Common myeloid progenitor, CD34-positive (primary cell): ENCODE measurements at regions not wholly inside any gene's neighbourhood (a gene's known extent, or its start where the extent isn't known, plus 50 kb on each side); places are given as distances from the start of the nearest gene placed in this dataset.

Source experiments
- CTCF ChIA-PET: fragments of 350-600 bp; sonication (Branson Sonifier 250); formaldehyde crosslinking; loops from one replicate; lab custom pipeline; 2021; ENCODE audit warnings: antibody characterized with exemption; lab: Charles Lee
- POLR2A ChIA-PET: fragments of 350-600 bp; sonication (Branson Sonifier 250); formaldehyde crosslinking; loops from one replicate; lab custom pipeline; 2021; ENCODE audit warnings: antibody characterized with exemption; lab: Charles Lee
- DNase-seq, 3 donors: peaks; one replicate each; pipeline versions ENCODE4 v3.0.0 to v3.0.0-alpha.2; 2013
- H3K27ac ChIP-seq, 2 experiments: 1 replicate in 1 of 2; 2 replicates in 1 of 2; pipeline ENCODE4 v1.7.0; 2013; ENCODE audit warnings: inconsistent platforms in 2 of 2, low read length in 2 of 2, mild to moderate bottlenecking in 2 of 2, low read depth in 1 of 2, moderate library complexity in 1 of 2; ENCODE audit not compliant: severe bottlenecking in 2 of 2, insufficient read depth in 1 of 2, poor library complexity in 1 of 2
- H3K27me3 ChIP-seq, 5 experiments: replicated peaks in 2 of 5; 1 replicate in 3 of 5; 2 replicates in 2 of 5; pipeline versions ENCODE4 v1.6.1 to v1.7.0; 2013; ENCODE audit warnings: low read length in 4 of 5, mild to moderate bottlenecking in 2 of 5, moderate library complexity in 2 of 5, inconsistent platforms in 1 of 5; ENCODE audit not compliant: insufficient read depth in 5 of 5, control insufficient read depth in 4 of 5
- H3K36me3 ChIP-seq, 4 experiments: 1 replicate in 2 of 4; 2 replicates in 2 of 4; pipeline versions ENCODE4 v1.6.1 to v1.7.0; 2013; ENCODE audit warnings: low read length in 3 of 4, control low read depth in 1 of 4, mild to moderate bottlenecking in 1 of 4; ENCODE audit not compliant: control insufficient read depth in 4 of 4, insufficient read depth in 4 of 4
- H3K4me1 ChIP-seq, 4 experiments: 1 replicate in 3 of 4; 2 replicates in 1 of 4; pipeline versions ENCODE4 v1.6.1 to v1.7.1; 2013; ENCODE audit warnings: low read length in 3 of 4, mild to moderate bottlenecking in 3 of 4, control low read depth in 1 of 4, inconsistent platforms in 1 of 4, moderate library complexity in 1 of 4; ENCODE audit not compliant: control insufficient read depth in 4 of 4, insufficient read depth in 4 of 4; ENCODE audit errors: control extremely low read depth in 1 of 4
- H3K4me3 ChIP-seq, 7 experiments: 1 replicate in 4 of 7; 2 replicates in 3 of 7; pipeline versions ENCODE4 v1.5.1 to v1.7.0; 2013; ENCODE audit warnings: mild to moderate bottlenecking in 7 of 7, low read length in 6 of 7, moderate library complexity in 6 of 7, inconsistent platforms in 2 of 7, low read depth in 2 of 7, control low read depth in 1 of 7; ENCODE audit not compliant: insufficient read depth in 4 of 7, control insufficient read depth in 1 of 7; ENCODE audit errors: extremely low read depth in 1 of 7
- H3K9me3 ChIP-seq, 5 experiments: 1 replicate in 4 of 5; 2 replicates in 1 of 5; pipeline versions ENCODE4 v1.6.1 to v1.7.1; 2013; ENCODE audit warnings: low read length in 4 of 5, mild to moderate bottlenecking in 2 of 5, inconsistent platforms in 1 of 5, low read depth in 1 of 5, moderate library complexity in 1 of 5; ENCODE audit not compliant: control insufficient read depth in 4 of 5, insufficient read depth in 2 of 5; ENCODE audit errors: control extremely low read depth in 1 of 5
- WGBS: methylation state at CpG from one replicate; pipeline ENCODE4 v1.1.5; 2013; ENCODE audit not compliant: insufficient coverage; 5-methylcytosine and 5-hydroxymethylcytosine counted together

DNA sequence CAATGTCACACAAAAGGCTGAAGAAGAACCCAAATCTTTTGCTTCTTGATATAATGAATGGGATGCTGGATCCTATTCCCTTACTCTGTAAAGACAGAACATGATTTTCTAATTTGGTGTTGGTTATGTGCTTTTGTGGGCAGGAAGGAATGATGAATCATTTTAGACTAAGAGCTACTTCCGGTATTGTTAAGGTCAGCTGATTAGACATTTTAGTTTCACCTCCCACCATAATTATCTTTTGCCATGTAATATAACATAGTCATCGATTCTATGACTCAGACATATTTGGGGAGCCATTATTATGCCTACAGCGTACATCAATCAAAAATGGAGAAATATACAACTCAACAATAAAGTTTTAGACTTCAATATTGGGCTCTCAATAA lies 265.3 kb downstream of the ZNF674 start:
- no peak overlapping the region for H3K4me3 ChIP-seq
- no peaks in the 10 kb centered on the region for H3K27me3 ChIP-seq
- no CpG with 5 or more reads among the region's 3 CpGs for WGBS
- no peaks in the 10 kb centered on the region for H3K36me3 ChIP-seq
- peaks cover 10 to 15% (median 13%) of the 10 kb centered on the region in 4 experiments for H3K4me1 ChIP-seq
- DNase-seq = peak; percentile 51 to 81 (median 66)
- POLR2A ChIA-PET = interaction anchor here (0.6 kb wide), 1 partner anchor 429 kb away, joined by 3 read pairs; no protein-coding TSS in a partner anchor
- peaks cover 0 to 2% (median 0%) of the 10 kb centered on the region in 5 experiments for H3K9me3 ChIP-seq
- H3K27ac ChIP-seq = no peak overlapping the region
- CTCF ChIA-PET = no interaction called here

DNA sequence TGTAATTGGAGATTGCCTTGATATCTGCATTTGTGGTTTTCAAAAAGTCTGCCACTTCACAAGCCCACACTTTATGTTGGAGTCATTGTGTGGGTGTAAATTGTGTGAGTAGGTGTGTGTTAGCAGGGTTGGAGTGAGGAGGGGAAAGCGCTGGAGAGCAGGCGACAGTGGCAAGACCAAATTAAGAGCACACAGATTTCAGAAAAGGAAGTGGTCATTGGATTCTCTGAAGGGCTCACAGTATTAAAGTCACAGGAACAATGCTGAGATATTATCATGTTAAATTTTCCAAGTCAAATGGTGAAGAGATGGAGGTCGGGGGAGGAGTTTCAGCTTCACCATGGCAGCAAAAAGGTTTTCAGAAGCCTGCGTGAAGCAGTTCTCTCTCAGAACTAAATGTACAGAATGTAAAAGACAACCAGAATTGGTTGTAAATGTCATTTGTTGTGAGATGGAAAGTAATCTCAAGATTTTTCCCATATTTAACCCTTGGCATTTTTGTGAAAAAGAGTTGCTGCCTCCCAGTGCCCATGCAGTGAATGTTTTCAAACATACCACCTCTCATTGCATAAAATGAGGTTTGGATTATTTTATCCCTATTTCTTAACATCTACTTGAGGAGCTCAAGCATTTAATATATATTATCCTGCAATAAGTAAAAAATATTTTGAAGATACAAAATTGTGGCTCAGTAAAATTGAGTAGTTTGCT lies 265.9 kb downstream of the ZNF674 start:
- Histone ChIP-seq H3K4me3 (peak overlapping the region in 1 of 7 experiments; percentile 16), H3K27me3 (no peaks in the 10 kb centered on the region), H3K4me1 (peaks cover 10 to 15% (median 13%) of the 10 kb centered on the region in 4 experiments), H3K36me3 (no peaks in the 10 kb centered on the region), H3K27ac (no peak overlapping the region), H3K9me3 (peaks cover 0 to 2% (median 0%) of the 10 kb centered on the region in 5 experiments)
- POLR2A ChIA-PET = no interaction called here
- CTCF ChIA-PET = no interaction called here
- DNase-seq = peak in 2 of 3 donors; percentile 23 to 49
- 5% methylated on average over 2 of the region's 4 CpGs for WGBS

DNA sequence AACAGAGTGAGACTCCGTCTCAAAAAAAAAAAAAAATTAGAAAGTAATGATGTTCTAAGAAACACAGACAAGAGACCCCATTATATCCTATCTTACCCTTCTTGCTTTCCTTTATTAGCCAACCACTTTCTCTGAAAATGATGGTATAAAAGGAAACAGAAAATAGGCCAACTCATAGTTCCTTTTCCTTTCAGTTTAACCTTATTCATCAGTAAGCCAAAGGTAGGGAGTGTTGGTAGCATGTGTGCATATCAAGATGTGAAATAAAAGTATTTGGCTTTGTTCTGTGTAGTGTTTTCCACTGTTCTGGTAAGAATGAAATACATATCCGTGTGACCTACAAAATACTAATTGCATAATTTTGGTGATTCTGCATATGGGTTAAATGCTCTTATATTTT lies 266.6 kb downstream of the ZNF674 start:
- Histone ChIP-seq H3K9me3 (no peaks in the 10 kb centered on the region), H3K4me1 (peaks cover 10 to 15% (median 13%) of the 10 kb centered on the region in 4 experiments), H3K36me3 (no peaks in the 10 kb centered on the region), H3K27me3 (no peaks in the 10 kb centered on the region), H3K27ac (no peak overlapping the region), H3K4me3 (no peak overlapping the region)
- CTCF ChIA-PET = no interaction called here
- no CpG with 5 or more reads among the region's 2 CpGs for WGBS
- peak in 2 of 3 donors; percentile 32 to 44 for DNase-seq
- POLR2A ChIA-PET = no interaction called here

DNA sequence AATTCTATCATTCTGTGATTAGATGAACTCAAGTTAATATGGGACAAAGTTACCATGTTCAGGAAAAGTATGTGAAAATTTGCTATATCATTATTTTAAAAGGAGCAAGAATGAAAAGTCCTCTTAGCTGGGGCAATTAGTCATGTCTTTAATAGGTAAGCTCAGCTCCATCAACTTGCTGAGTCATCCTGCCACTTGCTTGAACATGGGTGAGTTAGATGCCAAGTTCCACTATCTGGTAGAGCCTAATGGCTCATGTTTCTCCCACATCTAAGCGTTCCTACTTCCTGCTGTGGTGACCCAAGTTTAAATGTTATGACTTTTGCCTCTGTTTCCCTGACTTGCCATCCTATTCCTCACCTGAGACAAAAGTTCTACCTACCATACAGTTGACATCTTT lies 276.8 kb downstream of the ZNF674 start:
- peak; percentile 67 to 91 (median 89) for DNase-seq
- H3K36me3 ChIP-seq = no peaks in the 10 kb centered on the region
- peaks cover 0 to 8% (median 1%) of the 10 kb centered on the region in 4 experiments for H3K4me1 ChIP-seq
- POLR2A ChIA-PET = no interaction called here
- no peak overlapping the region for H3K4me3 ChIP-seq
- WGBS = 0% methylated on average over 1 of the region's 1 CpG
- H3K27ac ChIP-seq = no peak overlapping the region
- H3K9me3 ChIP-seq = peaks cover 0 to 3% (median 0%) of the 10 kb centered on the region in 5 experiments
- CTCF ChIA-PET = no interaction called here
- peaks cover 0 to 5% (median 0%) of the 10 kb centered on the region in 5 experiments for H3K27me3 ChIP-seq

GRCh38 chrX:46263494-46263893 lies 281.7 kb downstream of the ZNF674 start:
- Histone ChIP-seq H3K4me1 (peaks cover 0 to 3% (median under 1%) of the 10 kb centered on the region in 4 experiments), H3K9me3 (no peaks in the 10 kb centered on the region), H3K27ac (no peak overlapping the region), H3K4me3 (no peak overlapping the region), H3K27me3 (peaks cover 0 to 5% (median 0%) of the 10 kb centered on the region in 5 experiments), H3K36me3 (no peaks in the 10 kb centered on the region)
- CTCF ChIA-PET = no interaction called here
- no peak for DNase-seq
- 94% methylated on average over 2 of the region's 3 CpGs for WGBS
- POLR2A ChIA-PET = no interaction called here

- POLR2A ChIA-PET = no interaction called here
These were observed 282.9 kb downstream of the ZNF674 start for GRCh38 chrX:46262304-46262703.

DNA sequence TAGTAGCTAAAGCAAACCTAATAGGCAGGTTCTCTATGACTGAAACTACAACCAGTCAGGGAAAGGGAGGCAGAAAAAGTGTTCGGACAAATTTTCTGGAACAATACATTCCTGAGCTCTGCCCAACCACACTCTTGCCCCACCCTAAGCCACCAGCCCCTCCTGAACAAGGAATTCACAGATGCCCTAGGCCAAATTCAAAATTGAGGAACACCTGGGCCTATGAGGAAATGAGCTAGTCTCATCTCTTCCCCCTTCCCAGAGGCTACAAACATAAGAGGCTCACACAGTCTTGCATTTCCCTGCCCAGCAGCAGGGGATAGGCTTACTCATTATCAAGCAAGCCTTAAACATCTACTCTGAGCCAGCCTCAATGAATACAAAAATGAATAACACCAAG lies 284.7 kb downstream of the ZNF674 start:
- Histone ChIP-seq H3K36me3 (no peaks in the 10 kb centered on the region), H3K27ac (no peak overlapping the region), H3K4me3 (no peak overlapping the region), H3K4me1 (no peaks in the 10 kb centered on the region), H3K9me3 (no peaks in the 10 kb centered on the region), H3K27me3 (peaks cover 0 to 5% (median 0%) of the 10 kb centered on the region in 5 experiments)
- ChIA-PET POLR2A (no interaction called here), CTCF (interaction anchor here (0.6 kb wide), 1 partner anchor 329 kb away, joined by 3 read pairs; no protein-coding TSS in a partner anchor)
- 100% methylated on average over 1 of the region's 1 CpG for WGBS
- DNase-seq = no peak

More at GRCh38 chrX:46262304-46262703, 282.9 kb downstream of the ZNF674 start:
- Histone ChIP-seq H3K27me3 (peaks cover 0 to 5% (median 0%) of the 10 kb centered on the region in 5 experiments), H3K27ac (no peak overlapping the region), H3K36me3 (no peaks in the 10 kb centered on the region), H3K9me3 (no peaks in the 10 kb centered on the region), H3K4me1 (no peaks in the 10 kb centered on the region), H3K4me3 (no peak overlapping the region)
- CTCF ChIA-PET = no interaction called here
- DNase-seq = no peak
- WGBS = 80% methylated on average over 1 of the region's 3 CpGs
